ENCODE measurements at regions not wholly inside any gene's neighbourhood (a gene's known extent, or its start where the extent isn't known, plus 50 kb on each side); places are given as distances from the start of the nearest gene placed in this dataset.

- Histone ChIP-seq H3K4me2 (no peak overlapping the region), H3F3A (replicated peaks; ENCODE audit: low read depth) (no peaks in the 10 kb centered on the region), H3K9me2 (ENCODE audit: insufficient read depth) (no peaks in the 10 kb centered on the region), H3K79me2 (replicated peaks; ENCODE audit: insufficient read depth) (no peaks in the 10 kb centered on the region), H3K27ac (ENCODE audit: low read depth) (no peak overlapping the region), H3K27me3 (ENCODE audit: insufficient read depth) (no peaks in the 10 kb centered on the region), H3K4me1 (ENCODE audit: insufficient read depth) (no peaks in the 10 kb centered on the region), H3K36me3 (ENCODE audit: insufficient read depth) (no peaks in the 10 kb centered on the region), H4K20me1 (replicated peaks; ENCODE audit: insufficient read depth) (no peaks in the 10 kb centered on the region; the same call in 1 of the 2 replicates), H3K4me3 (no peak overlapping the region), H2AFZ (no peak overlapping the region)
- no peak for ATAC-seq
- Mint-ChIP-seq H3K27me3 (ENCODE audit: insufficient read depth, low read depth, poor library complexity) (no peaks in the 10 kb centered on the region), H3K36me3 (ENCODE audit: low read depth) (no peaks in the 10 kb centered on the region), H3K9me3 (no peaks in the 10 kb centered on the region), H3K27ac (no peak overlapping the region), H3K4me3 (no peak overlapping the region), H3K4me1 (no peaks in the 10 kb centered on the region)
- no peak for DNase-seq (ENCODE audit: low spot score)
- TF ChIP-seq ZNF114 (CRISPR knock-in tag; IDR thresholded peaks at IDR 0.05), result no peak
- no peak for TF ChIP-seq STAT1 (IDR thresholded peaks at IDR 0.05; ENCODE audit: unreplicated experiment)
- TF ChIP-seq REST (IDR thresholded peaks at IDR 0.05; ENCODE audit: unreplicated experiment), result no peak
- TF ChIP-seq, protein P1, sequence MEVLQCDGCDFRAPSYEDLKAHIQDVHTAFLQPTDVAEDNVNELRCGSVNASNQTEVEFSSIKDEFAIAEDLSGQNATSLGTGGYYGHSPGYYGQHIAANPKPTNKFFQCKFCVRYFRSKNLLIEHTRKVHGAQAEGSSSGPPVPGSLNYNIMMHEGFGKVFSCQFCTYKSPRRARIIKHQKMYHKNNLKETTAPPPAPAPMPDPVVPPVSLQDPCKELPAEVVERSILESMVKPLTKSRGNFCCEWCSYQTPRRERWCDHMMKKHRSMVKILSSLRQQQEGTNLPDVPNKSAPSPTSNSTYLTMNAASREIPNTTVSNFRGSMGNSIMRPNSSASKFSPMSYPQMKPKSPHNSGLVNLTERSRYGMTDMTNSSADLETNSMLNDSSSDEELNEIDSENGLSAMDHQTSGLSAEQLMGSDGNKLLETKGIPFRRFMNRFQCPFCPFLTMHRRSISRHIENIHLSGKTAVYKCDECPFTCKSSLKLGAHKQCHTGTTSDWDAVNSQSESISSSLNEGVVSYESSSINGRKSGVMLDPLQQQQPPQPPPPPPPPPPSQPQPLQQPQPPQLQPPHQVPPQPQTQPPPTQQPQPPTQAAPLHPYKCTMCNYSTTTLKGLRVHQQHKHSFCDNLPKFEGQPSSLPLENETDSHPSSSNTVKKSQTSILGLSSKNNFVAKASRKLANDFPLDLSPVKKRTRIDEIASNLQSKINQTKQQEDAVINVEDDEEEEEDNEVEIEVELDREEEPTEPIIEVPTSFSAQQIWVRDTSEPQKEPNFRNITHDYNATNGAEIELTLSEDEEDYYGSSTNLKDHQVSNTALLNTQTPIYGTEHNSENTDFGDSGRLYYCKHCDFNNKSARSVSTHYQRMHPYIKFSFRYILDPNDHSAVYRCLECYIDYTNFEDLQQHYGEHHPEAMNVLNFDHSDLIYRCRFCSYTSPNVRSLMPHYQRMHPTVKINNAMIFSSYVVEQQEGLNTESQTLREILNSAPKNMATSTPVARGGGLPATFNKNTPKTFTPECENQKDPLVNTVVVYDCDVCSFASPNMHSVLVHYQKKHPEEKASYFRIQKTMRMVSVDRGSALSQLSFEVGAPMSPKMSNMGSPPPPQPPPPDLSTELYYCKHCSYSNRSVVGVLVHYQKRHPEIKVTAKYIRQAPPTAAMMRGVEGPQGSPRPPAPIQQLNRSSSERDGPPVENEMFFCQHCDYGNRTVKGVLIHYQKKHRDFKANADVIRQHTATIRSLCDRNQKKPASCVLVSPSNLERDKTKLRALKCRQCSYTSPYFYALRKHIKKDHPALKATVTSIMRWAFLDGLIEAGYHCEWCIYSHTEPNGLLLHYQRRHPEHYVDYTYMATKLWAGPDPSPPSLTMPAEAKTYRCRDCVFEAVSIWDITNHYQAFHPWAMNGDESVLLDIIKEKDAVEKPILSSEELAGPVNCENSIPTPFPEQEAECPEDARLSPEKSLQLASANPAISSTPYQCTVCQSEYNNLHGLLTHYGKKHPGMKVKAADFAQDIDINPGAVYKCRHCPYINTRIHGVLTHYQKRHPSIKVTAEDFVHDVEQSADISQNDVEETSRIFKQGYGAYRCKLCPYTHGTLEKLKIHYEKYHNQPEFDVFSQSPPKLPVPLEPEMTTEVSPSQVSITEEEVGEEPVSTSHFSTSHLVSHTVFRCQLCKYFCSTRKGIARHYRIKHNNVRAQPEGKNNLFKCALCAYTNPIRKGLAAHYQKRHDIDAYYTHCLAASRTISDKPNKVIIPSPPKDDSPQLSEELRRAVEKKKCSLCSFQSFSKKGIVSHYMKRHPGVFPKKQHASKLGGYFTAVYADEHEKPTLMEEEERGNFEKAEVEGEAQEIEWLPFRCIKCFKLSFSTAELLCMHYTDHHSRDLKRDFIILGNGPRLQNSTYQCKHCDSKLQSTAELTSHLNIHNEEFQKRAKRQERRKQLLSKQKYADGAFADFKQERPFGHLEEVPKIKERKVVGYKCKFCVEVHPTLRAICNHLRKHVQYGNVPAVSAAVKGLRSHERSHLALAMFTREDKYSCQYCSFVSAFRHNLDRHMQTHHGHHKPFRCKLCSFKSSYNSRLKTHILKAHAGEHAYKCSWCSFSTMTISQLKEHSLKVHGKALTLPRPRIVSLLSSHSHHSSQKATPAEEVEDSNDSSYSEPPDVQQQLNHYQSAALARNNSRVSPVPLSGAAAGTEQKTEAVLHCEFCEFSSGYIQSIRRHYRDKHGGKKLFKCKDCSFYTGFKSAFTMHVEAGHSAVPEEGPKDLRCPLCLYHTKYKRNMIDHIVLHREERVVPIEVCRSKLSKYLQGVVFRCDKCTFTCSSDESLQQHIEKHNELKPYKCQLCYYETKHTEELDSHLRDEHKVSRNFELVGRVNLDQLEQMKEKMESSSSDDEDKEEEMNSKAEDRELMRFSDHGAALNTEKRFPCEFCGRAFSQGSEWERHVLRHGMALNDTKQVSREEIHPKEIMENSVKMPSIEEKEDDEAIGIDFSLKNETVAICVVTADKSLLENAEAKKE (CRISPR knock-in tag; IDR thresholded peaks at IDR 0.05), result no peak
- TF ChIP-seq NANOG (IDR thresholded peaks at IDR 0.05; ENCODE audit: borderline replicate concordance), result no peak
- TF ChIP-seq, protein P2, sequence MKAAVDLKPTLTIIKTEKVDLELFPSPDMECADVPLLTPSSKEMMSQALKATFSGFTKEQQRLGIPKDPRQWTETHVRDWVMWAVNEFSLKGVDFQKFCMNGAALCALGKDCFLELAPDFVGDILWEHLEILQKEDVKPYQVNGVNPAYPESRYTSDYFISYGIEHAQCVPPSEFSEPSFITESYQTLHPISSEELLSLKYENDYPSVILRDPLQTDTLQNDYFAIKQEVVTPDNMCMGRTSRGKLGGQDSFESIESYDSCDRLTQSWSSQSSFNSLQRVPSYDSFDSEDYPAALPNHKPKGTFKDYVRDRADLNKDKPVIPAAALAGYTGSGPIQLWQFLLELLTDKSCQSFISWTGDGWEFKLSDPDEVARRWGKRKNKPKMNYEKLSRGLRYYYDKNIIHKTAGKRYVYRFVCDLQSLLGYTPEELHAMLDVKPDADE (IDR thresholded peaks at IDR 0.05), result no peak
- no peak for TF ChIP-seq ZNF331 (CRISPR knock-in tag; IDR thresholded peaks at IDR 0.05; ENCODE audit: low read depth)
- no peak for TF ChIP-seq CREB1 (CRISPR knock-in tag; IDR thresholded peaks at IDR 0.05; ENCODE audit: low read depth)
- TF ChIP-seq JUNB (IDR thresholded peaks at IDR 0.05; ENCODE audit: unreplicated experiment), result no peak
- TF ChIP-seq CTCF (conservative IDR thresholded peaks at IDR 0.05; ENCODE audit: low read depth in 2 of 2), result no peak
- TF ChIP-seq POLR2AphosphoS5 (IDR thresholded peaks at IDR 0.05; ENCODE audit: low read depth), result no peak
- no peak for TF ChIP-seq EZH2phosphoT487 (IDR thresholded peaks at IDR 0.05; ENCODE audit: unreplicated experiment)
- no peak for TF ChIP-seq EZH2 (IDR thresholded peaks at IDR 0.05; ENCODE audit: low read depth, unreplicated experiment)
Observed at GRCh38 chr2:17254421-17254820, 263.8 kb downstream of the RAD51AP2 start.

Data from GM23338 (cell line).